ENCODE measurements at regions not wholly inside any gene's neighbourhood (a gene's known extent, or its start where the extent isn't known, plus 50 kb on each side); places are given as distances from the start of the nearest gene placed in this dataset.
"Not testable (repeated sequence)": the region's sequence is repeated elsewhere in the genome, so short reads cannot be mapped to it uniquely, and the experiment has no call there.

DNA sequence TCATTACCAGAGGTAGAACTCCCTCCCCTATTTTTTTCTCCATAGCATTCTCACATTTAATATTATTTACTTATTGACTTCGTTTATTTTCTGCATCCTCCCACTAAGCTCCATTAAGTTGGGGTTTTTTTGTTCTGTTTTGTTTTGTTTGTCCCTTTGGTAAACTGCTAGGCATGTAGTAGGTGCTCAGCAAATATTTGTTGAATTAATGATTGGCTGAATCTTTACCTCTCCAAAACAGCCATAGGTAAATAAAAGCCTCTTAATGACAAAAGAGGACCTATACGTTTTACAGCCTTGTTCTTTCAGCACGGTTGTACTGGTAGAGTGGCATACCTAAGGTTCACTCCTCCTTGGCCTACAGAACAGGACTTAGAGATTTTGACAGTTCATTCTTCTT lies 52.0 kb downstream of the PRORP start:
- DNase-seq: no peak

DNA sequence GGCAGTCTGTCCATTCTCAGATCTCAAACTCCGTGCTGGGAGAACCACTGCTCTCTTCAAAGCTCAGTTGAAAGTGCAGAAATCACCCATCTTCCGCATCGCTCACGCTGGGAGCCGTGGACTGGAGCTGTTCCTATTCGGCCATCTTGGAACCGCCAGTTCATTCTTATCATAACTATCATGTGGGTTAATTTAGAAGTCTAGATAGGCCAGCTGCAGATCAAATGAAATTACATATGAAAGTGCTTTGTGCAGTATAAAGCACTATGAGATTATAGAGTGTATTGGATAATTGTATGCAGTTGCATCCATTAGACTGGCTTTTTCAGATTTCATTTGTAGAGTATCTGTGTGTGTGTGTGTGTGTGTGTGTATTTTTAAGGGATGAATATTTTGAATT lies 57.8 kb downstream of the PRORP start:
- DNase-seq: no peak

DNA sequence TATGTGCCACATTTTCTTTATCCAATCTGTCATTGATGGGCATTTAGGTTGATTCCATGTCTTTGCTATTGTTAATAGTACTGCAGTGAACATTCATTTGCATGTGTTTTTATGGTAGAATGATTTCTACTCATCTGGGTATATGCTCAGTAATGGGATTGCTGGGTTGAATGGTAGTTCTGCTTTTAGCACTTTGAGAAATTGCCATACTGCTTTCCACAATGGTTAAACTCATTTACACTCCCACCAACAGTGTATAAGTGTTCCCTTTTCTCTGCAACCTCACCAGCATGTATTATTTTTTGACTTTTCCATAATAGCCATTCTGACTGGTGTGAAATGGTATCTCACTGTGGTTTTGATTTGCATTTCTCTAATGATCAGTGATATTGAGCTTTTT lies 62.5 kb downstream of the PRORP start:
- not testable (repeated sequence) for DNase-seq

DNA sequence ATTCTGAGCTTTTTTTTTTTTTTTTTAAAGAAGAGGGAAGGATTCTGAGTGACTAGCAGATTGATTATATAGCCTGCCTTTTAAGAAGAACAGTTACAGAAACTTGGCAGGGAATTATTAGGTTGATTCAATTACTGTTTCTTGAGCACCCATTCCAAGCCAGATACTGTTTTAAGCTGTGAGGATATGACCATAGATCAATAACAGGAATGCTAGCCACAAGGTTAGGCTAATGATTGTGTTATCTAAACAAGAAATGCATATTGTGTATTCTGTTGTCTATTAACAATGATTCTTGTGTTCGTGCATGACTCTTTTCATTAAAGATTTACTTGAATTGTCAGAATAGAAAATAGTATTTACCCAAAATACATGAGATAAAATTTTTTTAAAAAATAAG lies 67.1 kb downstream of the PRORP start:
- no peak for DNase-seq

DNA sequence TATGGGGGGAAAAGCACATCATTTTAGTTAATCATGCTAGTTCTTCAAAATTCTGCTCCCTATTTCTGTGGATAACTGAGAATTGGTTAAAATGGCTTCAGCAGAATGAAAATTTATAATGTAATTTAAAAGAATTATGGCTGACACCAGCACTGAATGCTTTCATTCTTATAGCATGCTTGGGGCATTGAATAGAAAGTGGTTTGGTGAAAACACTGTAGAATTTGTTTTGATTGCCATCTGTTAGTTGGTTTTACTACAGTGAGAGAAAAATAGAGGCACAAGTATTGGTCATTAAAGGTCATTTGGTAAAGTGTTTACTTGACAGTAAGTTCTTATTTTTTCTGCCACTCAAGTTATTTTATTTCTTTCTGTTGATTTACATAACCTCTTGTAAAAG lies 70.8 kb downstream of the PRORP start:
- DNase-seq: no peak

DNA sequence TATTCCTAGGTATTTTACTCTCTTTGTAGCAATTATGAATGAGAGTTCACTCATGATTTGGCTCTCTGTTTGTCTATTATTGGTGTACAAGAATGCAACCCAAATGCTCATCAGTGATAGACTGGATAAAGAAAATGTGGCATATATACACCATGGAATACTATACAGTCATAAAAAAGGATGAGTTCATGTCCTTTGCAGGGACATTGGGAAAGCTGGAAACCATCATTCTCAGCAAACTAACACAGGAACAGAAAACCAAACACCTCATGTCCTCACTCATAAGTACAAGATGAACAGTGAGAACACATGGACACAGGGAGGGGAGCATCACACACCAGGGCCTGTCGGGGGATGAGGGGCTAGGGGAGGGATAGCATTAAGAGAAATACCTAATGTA lies 71.8 kb downstream of the PRORP start:
- DNase-seq: not testable (repeated sequence)

DNA sequence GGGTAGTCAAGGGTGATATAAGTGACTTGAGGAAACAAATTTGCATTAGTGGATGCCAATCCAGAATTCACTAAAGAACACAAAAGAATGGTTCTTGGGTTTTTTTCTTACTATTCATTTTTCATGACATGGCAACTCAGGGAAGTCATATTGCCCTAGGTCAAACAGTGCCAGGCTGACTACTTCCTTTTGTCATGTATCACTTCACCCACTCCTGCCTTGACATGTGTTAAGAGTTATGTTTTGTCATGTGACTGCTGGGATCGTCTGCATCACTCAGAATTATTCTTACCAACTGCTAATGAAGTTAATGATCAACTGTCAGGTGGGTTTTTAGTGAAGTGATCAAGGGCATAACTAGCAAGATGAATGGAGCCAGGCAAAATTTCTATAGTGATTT lies 74.2 kb downstream of the PRORP start:
- DNase-seq: peak in 1 of 2 donors; percentile 21

DNA sequence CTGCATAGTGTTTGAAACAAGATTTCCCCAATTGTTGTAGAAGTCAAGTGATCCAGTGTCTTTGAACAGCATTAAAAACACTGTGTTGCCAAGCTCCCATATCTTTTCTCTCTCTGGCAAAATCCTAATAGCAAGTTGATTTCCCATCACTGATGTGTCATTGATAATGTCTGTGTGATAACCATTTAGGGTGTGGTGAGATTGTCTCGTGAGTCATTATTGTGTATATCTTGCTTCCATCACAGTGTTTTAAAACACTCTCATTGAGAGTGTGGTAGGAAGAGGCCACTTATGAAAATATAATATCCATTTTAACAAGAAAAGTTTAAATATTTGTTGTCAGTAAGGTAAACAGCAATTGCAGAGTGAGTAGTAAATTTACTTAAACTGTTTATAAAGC lies 74.7 kb downstream of the PRORP start:
- no peak for DNase-seq

DNA sequence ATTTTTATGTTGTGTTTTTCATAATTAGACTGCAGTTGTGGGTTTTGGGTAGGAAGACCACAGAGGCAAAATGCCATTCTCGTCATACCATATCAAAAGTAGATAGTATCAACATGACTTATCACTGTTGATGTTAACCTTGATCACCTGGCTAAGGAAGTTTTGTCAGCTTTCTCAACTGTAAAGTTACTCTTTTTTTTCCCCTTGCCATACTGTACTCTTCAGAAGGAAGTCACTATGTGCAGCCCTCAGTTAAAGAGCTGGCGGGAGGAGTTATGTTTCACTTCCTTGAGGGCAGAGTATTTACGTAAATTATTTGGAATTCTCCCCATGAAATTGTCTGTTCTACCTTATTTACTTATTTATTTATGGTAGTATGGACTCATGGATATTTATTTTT lies 78.7 kb downstream of the PRORP start:
- no peak for DNase-seq

DNA sequence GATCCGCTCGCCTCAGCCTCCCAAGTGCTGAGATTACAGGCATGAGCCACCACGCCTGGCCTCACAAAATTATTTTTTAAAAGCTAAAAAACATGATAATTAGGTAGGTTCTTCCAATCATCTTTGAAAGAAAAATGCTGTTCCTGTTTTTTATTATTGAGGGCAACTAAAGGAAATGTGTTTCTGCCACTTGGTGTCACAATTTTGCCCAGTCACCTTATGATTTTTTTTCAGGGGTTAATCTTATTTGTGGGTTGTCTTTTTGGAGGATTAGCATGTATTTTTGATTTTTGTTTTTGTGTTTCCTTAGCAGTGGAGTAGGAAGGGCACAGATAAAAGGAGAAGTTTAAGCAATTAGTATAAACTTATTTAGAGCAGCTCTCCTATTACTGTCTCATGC lies 79.8 kb downstream of the PRORP start:
- DNase-seq: peak in 1 of 2 donors; percentile 79

DNA sequence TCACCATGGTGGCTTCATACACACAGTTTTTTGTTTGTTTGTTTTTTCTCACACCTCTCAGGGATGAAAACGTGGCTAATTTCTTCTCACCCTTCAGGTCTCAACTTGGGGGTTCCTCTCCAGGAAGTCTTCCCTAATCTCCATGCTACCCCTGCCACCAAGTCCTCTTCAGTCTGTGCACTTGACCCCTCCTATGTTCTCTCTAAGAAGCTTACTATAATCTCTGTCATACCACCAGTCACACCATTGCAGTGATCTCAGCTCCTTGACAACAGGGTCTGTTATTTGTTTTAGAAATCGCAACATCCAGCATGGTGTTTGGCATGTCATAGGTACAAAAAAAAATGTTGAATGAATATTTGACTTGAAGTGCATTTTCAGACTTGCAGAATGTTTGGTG lies 83.4 kb downstream of the PRORP start:
- DNase-seq: no peak

DNA sequence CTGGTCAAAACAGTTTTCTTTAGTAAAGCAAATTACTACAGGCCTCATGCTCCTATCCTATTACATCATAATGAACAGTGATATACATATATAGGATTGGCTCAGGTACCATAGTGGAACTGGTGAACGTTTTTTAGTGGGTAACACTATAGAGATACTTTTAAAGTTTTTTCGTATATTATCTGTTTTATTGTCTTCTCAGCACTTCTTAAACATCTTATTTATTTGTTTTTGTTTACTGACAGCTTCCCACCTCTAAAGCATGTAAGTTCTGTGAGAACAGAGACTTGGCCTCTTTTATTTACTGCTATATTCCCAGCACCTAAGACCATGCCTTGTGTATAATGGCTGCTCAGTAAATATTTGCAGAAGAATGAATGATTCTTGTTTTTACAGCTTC lies 81.1 kb upstream of the PSMA6 start:
- DNase-seq: no peak

DNA sequence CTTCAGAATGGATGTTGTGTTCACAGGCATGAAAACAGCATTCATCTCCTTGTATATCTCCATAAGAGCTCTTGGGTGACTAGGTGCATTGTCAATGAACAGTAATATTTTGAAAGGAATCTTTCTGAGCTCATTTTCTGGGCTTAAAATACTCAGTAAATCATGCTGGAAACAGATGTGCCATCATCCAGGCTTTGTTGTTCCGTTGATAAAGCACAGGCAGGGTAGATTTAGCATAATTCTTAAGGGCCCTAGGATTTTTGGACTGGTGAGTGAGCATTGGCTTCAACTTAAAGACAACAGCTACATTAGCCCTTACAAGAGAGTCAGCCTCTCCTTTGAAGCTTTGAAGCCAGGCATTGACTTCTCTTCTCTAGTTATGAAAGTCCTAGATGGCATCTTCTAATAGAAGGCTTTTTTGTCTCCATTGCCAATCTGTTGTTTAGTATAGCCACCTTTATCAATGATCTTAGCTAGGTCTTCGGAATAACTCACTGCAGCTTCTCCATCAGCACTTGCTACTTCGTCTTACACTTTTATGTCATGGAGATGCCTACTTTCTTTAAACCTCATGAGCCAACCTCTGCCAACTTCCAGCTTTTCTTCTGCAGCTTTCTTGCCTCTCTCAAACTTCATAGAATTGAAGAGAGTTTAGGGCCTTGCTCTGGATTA lies 79.6 kb upstream of the PSMA6 start:
- DNase-seq: no peak

DNA sequence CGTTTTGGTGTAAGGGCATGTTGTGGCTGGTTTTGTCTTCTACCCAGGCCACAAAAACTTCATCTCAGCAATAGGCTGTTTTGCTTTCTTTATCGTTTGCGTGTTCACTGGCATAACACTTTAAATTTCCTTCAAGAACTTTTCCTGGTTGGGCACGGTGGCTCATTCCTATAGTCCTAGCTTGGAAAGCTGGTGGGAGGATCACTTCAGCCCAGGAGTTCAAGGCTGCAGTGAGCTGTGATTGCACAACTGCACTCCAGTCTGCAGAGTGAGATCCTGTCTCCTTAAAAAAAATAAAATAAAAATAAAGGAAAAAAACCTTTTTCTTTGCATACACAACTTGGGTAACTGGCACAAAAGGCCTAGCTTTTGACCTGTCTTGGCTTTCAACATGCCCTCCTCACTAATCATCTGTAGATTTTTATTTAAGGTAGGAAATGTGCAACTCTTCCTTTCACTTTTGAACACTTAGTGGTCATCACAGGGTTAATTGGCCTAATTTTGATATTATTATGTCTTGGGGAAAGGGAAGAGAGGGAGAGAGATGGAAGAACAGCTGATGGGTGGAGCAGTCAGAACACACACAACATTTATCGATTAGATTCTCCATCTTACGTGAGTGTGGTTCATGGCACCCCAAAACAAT lies 78.9 kb upstream of the PSMA6 start:
- no peak for DNase-seq

DNA sequence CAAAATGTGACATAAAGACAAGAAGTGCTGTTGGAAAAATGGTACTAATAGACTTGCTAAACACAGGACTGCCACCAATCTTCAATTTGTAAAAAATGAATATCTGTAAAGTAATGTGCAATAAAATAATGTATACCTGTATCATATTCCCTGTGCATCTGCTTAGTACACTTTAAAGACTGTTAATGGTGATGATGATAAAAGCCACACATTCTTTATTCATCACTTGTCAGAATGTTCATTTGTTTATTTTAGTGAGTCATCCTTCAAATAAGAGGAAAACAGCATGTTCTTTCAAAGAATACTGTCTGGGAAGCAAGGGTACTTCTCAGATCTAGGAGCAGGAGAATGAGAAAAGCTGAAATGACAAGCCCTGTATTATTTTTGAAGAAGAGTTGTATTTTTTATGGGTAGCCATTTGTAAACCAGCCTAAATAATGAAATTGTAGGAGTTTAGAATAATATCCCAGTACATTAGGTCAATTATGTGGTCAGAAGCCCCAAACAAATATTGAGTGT lies 78.3 kb upstream of the PSMA6 start:
- no peak for DNase-seq

DNA sequence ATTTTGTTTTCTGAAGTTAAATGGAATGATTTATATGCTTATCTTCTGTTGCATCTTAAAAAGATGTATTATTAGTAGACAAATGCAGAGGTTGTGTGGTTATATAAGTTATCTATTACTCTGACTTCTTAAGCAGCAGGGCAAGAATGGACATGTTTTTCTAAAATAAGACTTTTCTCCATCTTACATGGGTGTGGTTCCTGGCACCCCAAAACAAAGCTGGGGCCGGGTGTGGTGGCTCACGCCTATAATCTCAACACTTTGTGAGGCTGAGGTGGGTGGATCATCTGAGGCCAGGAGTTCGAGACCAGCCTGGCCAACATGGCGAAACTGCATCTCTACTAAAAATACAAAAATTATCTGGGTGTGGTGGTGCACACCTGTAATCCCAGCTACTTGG lies 77.8 kb upstream of the PSMA6 start:
- not testable (repeated sequence) for DNase-seq

DNA sequence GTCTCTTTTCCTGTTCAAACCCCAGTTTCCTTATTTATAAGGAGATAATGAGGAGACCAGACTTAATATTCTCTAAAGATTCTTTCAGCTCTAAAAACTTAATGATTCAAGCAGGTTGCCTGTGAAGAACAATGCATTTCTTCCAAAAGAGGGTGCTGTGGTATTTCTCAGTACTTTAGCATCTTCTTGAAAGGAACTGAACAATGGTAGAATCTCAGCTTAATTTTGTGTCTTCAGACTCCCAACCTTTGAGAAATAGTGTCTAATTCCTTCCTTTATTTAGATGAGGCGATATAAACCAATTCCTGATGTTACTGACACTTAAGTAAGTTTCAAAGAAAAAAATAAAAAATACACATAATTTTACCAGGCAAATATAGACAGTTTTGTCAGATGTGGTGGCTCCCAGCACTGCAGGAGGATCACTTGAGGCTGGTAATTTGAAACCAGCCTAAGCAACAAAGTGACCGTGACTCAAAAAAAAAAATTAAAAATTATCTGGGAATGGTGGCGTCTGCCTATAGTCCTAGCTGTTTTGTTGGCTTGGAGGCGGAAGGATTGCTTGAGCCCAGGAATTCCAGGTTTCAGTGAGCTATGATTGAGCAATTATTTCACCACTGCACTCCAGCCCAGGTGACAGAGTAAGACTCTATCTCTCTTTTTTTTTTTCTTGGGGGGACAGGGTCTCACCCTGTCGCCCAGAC lies 76.9 kb upstream of the PSMA6 start:
- DNase-seq: no peak

DNA sequence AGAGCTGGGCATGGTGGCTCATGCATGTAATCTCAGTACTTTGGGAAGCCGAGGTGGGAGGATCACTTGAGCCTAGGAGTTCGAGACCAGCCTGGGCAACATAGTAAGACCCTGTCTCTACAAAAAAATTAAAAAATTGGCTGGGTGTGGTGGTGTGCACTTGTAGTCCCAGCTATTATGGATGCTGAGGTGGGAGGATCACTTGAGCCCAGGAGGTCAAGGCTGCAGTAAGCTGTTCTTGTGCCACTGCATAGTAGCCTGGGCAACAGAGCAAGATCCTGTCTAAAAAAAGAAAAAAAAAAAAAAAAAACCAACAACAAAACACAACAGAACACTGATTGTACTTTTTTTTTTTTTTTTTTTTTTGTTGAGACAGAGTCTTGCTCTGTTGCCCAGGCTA lies 74.0 kb upstream of the PSMA6 start:
- not testable (repeated sequence) for DNase-seq

DNA sequence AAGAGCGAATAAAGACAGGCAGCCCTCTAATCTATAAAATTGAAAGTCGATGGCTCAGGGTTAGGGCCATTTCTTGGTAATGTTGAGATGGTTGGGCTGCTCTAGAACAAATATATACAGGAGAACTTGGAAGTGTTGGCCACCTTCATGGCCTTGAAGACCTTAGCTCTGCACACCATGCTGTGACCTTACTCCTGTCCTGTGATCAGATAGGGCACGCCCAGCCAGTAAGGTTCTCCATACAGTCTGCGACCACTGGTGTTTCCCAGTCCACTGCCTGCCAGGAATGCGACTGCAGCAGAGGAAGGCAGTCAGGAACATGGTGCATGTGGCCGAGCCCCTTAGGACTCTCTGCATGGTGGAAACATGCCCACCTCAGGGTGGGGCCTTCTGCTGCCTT lies 73.2 kb upstream of the PSMA6 start:
- no peak for DNase-seq

DNA sequence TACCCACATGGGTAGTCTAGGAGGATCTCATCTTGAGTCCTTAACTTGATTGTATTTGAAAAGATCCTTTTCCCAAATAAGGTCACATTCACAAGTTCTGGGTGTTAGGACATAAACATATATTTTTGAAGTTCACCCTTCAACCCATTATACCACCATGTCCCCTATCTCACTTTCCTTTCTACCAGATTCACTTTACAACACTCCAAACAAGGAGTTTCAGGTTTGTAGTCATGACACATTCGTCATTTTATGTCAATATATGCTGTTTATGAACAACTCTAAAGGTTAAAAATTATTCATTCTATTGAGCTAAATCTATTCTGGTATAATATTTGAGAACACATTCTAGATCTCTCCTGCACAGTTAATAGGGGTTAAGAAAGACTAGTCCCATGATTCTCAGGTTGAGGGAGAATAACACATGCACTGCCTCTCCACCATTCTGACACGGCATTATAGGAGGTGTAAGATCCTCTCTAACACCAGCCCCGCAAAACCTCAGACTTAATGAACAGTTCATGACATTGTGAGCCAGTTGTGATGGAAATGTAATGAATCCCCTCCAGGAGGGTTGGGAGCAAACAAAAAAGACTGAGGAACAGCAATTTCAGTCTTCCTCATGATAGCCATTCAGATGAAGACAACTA lies 72.0 kb upstream of the PSMA6 start:
- DNase-seq: no peak

DNA sequence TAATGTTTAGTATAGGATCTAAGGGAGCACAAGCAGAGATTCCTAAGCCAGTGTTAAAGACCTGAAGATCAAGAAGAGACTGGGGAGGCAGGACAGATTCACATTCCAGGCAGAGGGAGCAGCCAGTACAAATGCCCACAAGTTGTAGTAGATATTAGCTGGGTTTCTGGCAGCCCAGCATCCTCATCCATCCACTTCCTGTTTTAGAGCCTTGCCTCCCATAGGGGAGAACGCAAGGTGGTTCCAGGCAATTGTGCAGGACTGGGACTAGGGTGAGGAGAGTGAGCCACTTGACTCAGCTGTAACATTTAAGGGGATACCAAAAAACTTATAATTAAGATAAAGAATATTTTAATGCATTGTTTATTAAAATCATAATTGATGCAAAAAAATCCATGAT lies 71.3 kb upstream of the PSMA6 start:
- DNase-seq: no peak

DNA sequence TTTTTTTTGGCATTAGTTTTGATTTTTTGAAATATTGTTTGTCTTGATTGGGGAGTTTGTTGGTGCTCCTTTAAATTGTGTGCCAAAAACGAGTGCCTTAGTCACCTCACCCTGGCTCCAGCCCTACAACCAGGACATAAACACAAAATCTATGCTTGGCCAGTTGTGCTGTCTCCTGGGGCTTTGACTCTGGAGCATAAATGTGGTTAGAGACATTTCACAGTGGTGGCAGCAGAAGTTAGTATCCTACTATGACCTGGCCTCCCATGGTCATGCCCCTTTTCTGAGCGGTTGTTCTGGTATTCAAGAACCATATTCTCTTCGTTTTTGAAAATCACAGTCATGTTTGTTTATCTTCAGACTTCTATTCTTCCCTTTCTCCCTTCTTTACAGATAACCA lies 70.7 kb upstream of the PSMA6 start:
- no peak for DNase-seq

DNA sequence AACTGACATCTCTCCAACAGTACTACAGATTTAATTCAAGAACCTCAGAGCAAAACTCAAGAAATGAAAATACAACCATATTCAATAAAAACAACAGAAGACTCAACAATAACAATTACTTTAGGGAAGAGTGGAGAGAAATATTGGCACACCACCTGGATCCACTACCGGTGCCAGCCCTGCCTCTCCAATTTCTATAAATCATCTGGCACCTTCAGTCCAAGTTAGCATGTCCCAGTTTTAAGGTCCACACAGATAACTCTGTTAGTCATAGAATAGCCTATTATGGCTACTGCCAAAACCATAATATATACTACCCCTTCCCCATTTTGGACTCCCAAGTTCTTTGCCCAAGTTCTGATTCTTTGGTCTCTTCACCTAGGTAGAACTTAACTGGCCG lies 69.9 kb upstream of the PSMA6 start:
- no peak for DNase-seq
